ENCODE measurements at regions not wholly inside any gene's neighbourhood (a gene's known extent, or its start where the extent isn't known, plus 50 kb on each side); places are given as distances from the start of the nearest gene placed in this dataset.

- no peak overlapping the region for H3K9ac ChIP-seq (ENCODE audit: insufficient read depth, low read length)
- no peaks in the 10 kb centered on the region for H3K79me2 ChIP-seq (ENCODE audit: control insufficient read depth, insufficient read depth, low read length)
- no peak overlapping the region for H2AFZ ChIP-seq (ENCODE audit: low read length)
- no peaks in the 10 kb centered on the region for H4K20me1 ChIP-seq (ENCODE audit: control insufficient read depth, extremely low read depth, insufficient read depth, low read length)
- H3K4me2 ChIP-seq (ENCODE audit: extremely low read depth, insufficient read depth, low read length) = no peak overlapping the region
- TF ChIP-seq CTCF (conservative IDR thresholded peaks at IDR 0.05 in 1 of 2, IDR thresholded peaks at IDR 0.05 in 1 of 2; ENCODE audit: low read depth in 1 of 2, low read length in 2 of 2) = no peak
- TF ChIP-seq EZH2 (IDR thresholded peaks at IDR 0.05; ENCODE audit: low read length, missing control alignments) = no peak
- H3K27me3 ChIP-seq (ENCODE audit: control insufficient read depth, insufficient read depth, low read length) = no peaks in the 10 kb centered on the region
- H3K4me3 ChIP-seq (replicated peaks in 1 of 4; ENCODE audit: control extremely low read depth in 1 of 4, insufficient read depth in 1 of 4, low read depth in 3 of 4, low read length in 4 of 4) = no peak overlapping the region
- peaks cover 9% of the 10 kb centered on the region for H3K4me1 ChIP-seq (ENCODE audit: control insufficient read depth, extremely low read depth, insufficient read depth, low read length)
- DNase-seq (ENCODE audit: low read depth in 2 of 2) = peak in 1 of 2 donors; percentile 33
- H3K9me3 ChIP-seq (ENCODE audit: control insufficient read depth, insufficient read depth, low read depth, low read length) = no peaks in the 10 kb centered on the region
- H3K27ac ChIP-seq (ENCODE audit: insufficient read depth, low read length) = no peak overlapping the region
- no peaks in the 10 kb centered on the region for H3K36me3 ChIP-seq (ENCODE audit: control insufficient read depth, insufficient read depth, low read length)
Observed at GRCh38 chr9:16031486-16031885, 478.6 kb downstream of the CCDC171 start.

- no peaks in the 10 kb centered on the region for H4K20me1 ChIP-seq (ENCODE audit: control insufficient read depth, extremely low read depth, insufficient read depth, low read length)
- H3K4me1 ChIP-seq (ENCODE audit: control insufficient read depth, extremely low read depth, insufficient read depth, low read length) = peaks cover 9% of the 10 kb centered on the region
- no peaks in the 10 kb centered on the region for H3K27me3 ChIP-seq (ENCODE audit: control insufficient read depth, insufficient read depth, low read length)
- H3K79me2 ChIP-seq (ENCODE audit: control insufficient read depth, insufficient read depth, low read length) = no peaks in the 10 kb centered on the region
- DNase-seq (ENCODE audit: low read depth in 2 of 2) = peak in 1 of 2 donors; percentile 91
- no peak for TF ChIP-seq EZH2 (IDR thresholded peaks at IDR 0.05; ENCODE audit: low read length, missing control alignments)
- TF ChIP-seq CTCF (conservative IDR thresholded peaks at IDR 0.05 in 1 of 2, IDR thresholded peaks at IDR 0.05 in 1 of 2; ENCODE audit: low read depth in 1 of 2, low read length in 2 of 2) = no peak
- H3K4me3 ChIP-seq (replicated peaks in 1 of 4; ENCODE audit: control extremely low read depth in 1 of 4, insufficient read depth in 1 of 4, low read depth in 3 of 4, low read length in 4 of 4) = no peak overlapping the region
- H3K9me3 ChIP-seq (ENCODE audit: control insufficient read depth, insufficient read depth, low read depth, low read length) = no peaks in the 10 kb centered on the region
- no peaks in the 10 kb centered on the region for H3K36me3 ChIP-seq (ENCODE audit: control insufficient read depth, insufficient read depth, low read length)
- no peak overlapping the region for H3K27ac ChIP-seq (ENCODE audit: insufficient read depth, low read length)
- no peak overlapping the region for H3K4me2 ChIP-seq (ENCODE audit: extremely low read depth, insufficient read depth, low read length)
- no peak overlapping the region for H2AFZ ChIP-seq (ENCODE audit: low read length)
- H3K9ac ChIP-seq (ENCODE audit: insufficient read depth, low read length) = no peak overlapping the region
Observed at GRCh38 chr9:16031971-16032370, 479.1 kb downstream of the CCDC171 start.

- H3K36me3 ChIP-seq (ENCODE audit: control insufficient read depth, insufficient read depth, low read length) = no peaks in the 10 kb centered on the region
- H3K9ac ChIP-seq (ENCODE audit: insufficient read depth, low read length) = no peak overlapping the region
- no peak overlapping the region for H3K4me3 ChIP-seq (replicated peaks in 1 of 4; ENCODE audit: control extremely low read depth in 1 of 4, insufficient read depth in 1 of 4, low read depth in 3 of 4, low read length in 4 of 4)
- TF ChIP-seq CTCF (conservative IDR thresholded peaks at IDR 0.05 in 1 of 2, IDR thresholded peaks at IDR 0.05 in 1 of 2; ENCODE audit: low read depth in 1 of 2, low read length in 2 of 2) = peak in 1 of 2 donors; percentile 12
- TF ChIP-seq EZH2 (IDR thresholded peaks at IDR 0.05; ENCODE audit: low read length, missing control alignments) = no peak
- no peak overlapping the region for H2AFZ ChIP-seq (ENCODE audit: low read length)
- peaks cover 9% of the 10 kb centered on the region for H3K4me1 ChIP-seq (ENCODE audit: control insufficient read depth, extremely low read depth, insufficient read depth, low read length)
- no peak overlapping the region for H3K4me2 ChIP-seq (ENCODE audit: extremely low read depth, insufficient read depth, low read length)
- peak; percentile 53 to 74 for DNase-seq (ENCODE audit: low read depth in 2 of 2)
- H4K20me1 ChIP-seq (ENCODE audit: control insufficient read depth, extremely low read depth, insufficient read depth, low read length) = no peaks in the 10 kb centered on the region
- H3K27me3 ChIP-seq (ENCODE audit: control insufficient read depth, insufficient read depth, low read length) = no peaks in the 10 kb centered on the region
- no peaks in the 10 kb centered on the region for H3K79me2 ChIP-seq (ENCODE audit: control insufficient read depth, insufficient read depth, low read length)
- no peak overlapping the region for H3K27ac ChIP-seq (ENCODE audit: insufficient read depth, low read length)
- no peaks in the 10 kb centered on the region for H3K9me3 ChIP-seq (ENCODE audit: control insufficient read depth, insufficient read depth, low read depth, low read length)
Observed at GRCh38 chr9:16032799-16033198, 480.0 kb downstream of the CCDC171 start.

Data from fibroblast of lung (primary cell).